Fibroblast of skin of left biceps (primary cell): ENCODE measurements at regions not wholly inside any gene's neighbourhood (a gene's known extent, or its start where the extent isn't known, plus 50 kb on each side); places are given as distances from the start of the nearest gene placed in this dataset.
"Not testable (repeated sequence)": the region's sequence is repeated elsewhere in the genome, so short reads cannot be mapped to it uniquely, and the experiment has no call there.

ENCODE experiments used
- DNase-seq, 2 experiments: peaks; one replicate each; pipeline ENCODE4 v3.0.0-alpha.2; 2013; ENCODE audit warnings: low read depth in 2 of 2

- no peak for DNase-seq
Measured at GRCh38 chr7:10469476-10469875, 504.2 kb upstream of the PHF14 start.

DNA sequence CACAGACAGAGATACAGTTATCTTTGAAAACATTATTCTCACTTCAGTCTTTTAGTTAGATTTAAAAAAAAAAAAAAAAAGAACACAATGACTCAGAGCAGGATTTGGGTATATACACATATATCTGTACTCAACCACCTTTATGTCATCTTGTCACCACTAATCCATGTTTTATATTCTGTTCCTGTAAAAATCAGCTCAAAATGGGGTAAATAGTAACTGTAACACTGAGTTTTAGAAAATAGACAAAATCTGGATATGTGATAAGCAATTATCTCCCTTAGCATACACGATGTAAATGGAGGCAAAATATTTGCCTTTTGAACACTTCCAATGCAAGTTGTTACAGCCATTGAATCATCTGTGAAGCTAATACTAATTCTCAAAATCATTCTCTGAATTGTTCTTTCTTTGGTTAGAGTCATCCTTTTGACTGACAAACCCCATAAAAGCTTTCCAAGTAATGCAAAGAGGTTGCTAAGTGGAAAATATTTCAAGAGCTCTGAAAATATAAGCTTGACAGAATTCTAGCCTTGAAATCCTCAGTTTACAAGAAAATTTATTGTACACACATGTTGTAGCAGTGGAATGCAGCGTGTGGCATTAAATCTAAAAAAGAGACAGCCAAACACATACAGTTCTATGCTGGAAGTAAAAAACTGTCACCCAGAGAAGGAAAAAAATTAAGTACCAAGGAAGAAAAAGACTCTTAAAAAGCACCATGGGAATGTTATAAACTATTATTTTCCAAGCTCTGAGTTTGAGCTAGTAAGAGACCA, 502.2 kb upstream of the PHF14 start:
- no peak for DNase-seq

DNA sequence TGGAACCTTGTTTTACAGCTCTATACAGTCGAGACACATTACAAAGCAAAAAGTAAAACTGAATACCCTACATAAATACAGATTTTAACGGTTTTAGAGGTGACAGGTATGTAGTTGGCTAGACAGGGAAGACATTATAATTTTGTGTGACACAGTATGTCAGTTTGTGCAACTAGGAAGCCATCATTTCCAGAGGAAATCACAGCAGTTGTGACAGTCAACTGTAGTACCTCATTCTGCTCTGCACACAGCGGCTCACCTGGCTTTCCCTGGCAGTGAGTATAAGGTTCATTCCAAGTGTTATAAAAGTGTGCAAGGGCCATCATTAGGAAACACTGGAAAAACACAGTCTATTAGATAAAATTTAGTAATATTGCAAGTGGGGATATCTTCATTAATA, 501.6 kb upstream of the PHF14 start:
- no peak for DNase-seq

GRCh38 chr7:10473569-10473968, 500.1 kb upstream of the PHF14 start:
- DNase-seq = no peak

DNA sequence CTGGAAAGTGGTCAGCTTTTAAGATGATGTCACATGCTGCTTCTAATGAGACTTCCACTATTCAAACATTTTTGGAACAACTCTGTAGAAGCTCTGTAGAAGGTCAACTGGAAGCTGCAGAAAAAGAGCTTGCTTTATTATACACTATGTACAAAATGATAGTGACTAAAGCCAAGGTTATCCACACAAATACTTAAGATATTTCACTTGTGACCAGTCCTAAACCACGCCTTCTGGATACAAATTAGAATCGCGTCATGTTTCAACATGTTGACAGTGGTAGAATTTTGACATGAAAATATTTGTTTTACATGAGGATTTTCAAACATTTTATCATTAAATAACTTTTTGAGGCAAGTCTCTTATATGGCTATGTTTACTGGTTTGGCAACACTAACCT, 499.6 kb upstream of the PHF14 start:
- DNase-seq = no peak

DNA sequence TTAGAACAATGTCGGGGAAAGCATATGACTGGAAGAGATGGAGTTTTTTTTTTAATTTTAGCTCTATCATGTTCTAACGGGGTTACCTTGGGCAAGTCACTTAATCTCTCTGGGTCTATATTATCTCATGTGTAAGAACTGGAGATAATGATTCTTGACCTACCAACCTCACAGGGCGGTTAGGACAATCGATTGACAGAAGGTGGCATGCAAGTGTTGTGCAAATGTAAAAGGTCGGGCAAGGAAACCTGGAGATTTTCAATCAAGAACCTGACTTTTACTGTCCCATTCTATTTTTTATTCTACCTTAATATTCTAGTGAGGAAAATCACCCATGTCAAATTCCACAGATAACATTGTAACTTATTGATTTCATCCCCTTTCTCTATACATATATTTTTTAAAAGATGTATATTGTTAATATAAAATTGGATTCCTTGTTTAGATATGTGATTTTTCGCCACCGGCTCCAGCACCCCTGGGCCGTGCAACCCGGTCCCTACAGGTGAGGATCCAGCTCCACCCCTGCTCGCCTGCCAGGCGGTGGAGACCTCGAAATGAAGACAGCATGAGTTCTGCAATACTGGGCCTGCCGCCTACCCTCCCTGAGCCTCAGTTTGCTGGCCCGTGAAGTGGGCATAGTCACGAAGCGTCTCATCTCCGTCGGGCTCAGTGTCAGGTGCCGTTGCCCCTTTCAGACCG, 497.6 kb upstream of the PHF14 start:
- DNase-seq = no peak

DNA sequence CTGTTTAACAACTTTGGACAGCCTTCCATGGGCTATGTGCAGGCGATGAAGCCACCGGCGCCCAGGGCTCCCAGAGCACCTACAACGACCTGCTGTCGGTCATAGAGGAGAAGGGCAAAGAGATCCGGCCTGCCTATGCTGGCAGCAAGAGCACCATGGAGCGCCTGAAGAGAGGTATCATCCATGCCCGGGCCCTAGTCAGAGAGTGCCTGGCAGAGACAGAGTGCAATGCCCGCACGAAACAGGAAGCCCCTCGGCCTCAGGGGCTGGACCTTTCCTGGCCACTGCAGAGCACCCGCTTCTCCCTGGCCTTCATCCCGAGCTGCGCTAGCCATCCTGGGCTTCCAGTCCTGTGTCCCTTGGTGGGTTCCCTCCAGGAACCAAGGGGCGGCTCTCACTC, 497.0 kb upstream of the PHF14 start:
- DNase-seq = no peak

GRCh38 chr7:10483671-10484070, 490.0 kb upstream of the PHF14 start:
- no peak for DNase-seq

GRCh38 chr7:10484767-10485166, 488.9 kb upstream of the PHF14 start:
- no peak for DNase-seq

DNA sequence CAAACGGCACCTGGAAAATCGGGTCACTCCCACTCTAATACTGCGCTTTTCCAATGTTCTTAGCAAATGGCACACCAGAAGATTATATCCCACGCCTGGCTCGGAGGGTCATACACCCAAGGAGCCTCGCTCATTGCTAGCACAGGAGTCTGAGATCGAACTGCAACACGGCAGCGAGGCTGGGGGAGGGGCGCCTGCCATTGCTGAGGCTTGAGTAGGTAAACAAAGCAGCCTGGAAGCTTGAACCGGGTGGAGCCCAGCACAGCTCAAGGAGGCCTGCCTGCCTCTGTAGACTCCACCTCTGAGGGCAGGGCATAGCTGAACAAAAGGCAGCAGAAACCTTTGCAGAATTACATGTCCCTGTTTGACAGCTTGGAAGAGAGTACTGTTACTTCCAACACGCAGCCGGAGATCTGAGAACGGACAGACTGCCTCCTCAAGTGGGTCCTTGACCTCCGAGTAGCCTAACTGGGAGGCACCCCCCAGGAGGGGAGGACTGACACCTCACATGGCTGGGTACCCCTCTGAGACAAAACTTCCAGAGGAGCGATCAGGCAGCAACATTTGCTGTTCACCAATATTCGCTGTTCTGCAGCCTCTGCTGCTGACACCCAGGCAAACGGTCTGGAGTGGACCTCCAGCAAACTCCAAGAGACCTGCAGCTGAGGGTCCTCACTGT, 472.3 kb upstream of the PHF14 start:
- DNase-seq = not testable (repeated sequence)

DNA sequence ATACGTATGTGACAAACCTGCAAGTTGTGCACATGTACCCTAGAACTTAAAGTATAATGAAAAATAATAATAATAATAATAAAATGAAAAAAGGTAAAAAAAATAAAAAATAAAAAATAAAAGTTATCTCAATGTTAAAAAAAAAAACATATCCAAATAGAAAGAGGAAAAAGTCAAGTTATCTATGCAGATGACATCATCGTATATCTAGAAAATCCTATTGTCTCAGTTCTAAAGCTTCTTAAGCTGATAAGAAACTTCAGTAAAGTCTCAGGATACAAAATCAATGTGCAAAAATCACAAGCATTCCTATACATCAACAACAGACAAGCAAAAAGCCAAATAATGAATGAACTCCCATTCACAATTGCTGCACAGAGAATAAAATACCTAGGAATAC, 466.6 kb upstream of the PHF14 start:
- no peak for DNase-seq

- no peak for DNase-seq
Measured at GRCh38 chr7:10521306-10521705, 452.4 kb upstream of the PHF14 start.

GRCh38 chr7:10533429-10533828, 440.2 kb upstream of the PHF14 start:
- not testable (repeated sequence) for DNase-seq

GRCh38 chr7:10536561-10536960, 437.1 kb upstream of the PHF14 start:
- no peak for DNase-seq

- DNase-seq = no peak
Measured at GRCh38 chr7:10537764-10538163, 435.9 kb upstream of the PHF14 start.

DNA sequence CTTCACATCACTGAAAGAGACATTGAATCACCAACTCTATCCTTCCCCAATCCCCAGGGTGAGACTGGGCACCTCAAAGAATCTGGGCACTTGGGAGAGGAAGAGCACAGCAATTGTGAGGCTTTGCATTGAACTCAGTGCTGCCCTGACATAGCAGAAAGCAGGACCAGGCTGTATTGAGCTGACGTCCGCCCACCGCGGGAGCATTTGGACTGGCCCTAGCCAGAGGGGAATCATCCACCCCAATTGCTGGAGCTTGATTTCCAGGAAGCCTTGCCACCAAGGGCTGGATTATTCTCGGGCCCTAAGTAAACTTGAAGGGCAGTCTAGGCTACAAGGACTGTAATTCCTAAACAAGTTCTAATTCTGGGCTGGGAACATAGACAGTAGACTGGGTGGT, 416.3 kb upstream of the PHF14 start:
- DNase-seq = no peak

- DNase-seq = no peak
Measured at GRCh38 chr7:10560497-10560896, 413.2 kb upstream of the PHF14 start.

- no peak for DNase-seq
Measured at GRCh38 chr7:10568891-10569290, 404.8 kb upstream of the PHF14 start.

DNA sequence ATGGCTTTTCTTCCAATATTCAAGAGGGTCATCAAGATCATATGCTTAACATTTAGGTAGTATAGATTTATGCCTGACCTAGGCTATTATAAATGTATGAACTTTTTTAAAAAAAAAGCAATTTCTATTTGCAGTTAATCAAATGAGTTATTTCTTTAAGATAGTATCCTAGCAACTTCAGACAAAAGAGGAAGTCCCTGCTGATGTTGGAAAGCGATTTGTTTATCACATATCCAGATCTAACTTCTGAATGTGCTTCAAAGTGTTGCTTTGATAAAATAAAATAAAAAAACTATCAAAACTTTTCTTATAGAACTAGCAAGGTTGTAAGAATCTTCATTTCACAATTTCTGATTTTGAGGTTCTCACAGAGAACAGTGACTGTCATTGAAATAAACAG, 401.9 kb upstream of the PHF14 start:
- no peak for DNase-seq

DNA sequence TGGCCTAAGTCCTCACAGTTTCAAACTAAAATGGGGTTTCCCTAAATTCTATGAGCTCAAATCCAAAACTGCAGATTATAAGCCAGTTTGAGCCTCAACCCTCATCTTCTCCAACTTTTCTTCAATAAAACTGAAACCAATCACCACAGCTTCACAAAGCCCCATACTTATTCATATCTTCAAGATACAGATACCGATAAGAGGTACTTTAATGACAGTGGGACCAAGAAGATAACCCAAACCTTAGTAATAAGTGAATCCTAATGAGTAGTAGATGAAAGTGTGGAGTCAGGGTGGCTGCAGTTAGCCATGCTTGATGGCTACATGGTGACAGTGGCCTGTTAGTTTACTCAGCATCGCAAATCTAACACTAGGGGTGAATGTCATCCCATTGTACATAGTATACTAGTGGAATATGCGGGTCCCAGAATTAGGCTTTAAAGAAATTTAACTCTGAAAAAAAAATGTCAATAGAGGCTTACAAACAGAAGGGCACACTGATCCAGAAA, 395.8 kb upstream of the PHF14 start:
- DNase-seq = no peak

GRCh38 chr7:10579561-10579960, 394.1 kb upstream of the PHF14 start:
- no peak for DNase-seq

GRCh38 chr7:10584886-10585285, 388.8 kb upstream of the PHF14 start:
- DNase-seq = no peak

DNA sequence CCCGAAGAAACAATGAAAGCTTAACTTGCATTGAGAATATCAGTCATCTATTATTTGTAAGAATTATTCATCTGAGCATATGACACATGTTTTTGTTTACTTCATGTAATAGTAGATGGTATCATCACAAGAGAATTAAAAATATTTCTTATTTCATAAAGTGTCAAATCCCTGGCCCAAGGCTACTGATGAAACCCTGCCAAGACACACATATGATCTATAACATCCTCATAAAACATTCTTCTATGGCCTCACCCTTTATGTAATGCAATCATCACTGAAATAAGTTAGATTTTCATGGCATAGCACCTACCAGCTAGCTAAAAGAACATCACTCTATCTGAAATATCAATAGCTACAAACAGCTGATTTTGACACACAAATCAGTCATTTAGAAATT, 385.6 kb upstream of the PHF14 start:
- DNase-seq = no peak
